Vagina (tissue), 2 donors: ENCODE measurements at regions not wholly inside any gene's neighbourhood (a gene's known extent, or its start where the extent isn't known, plus 50 kb on each side); places are given as distances from the start of the nearest gene placed in this dataset.

ENCODE experiments used
- DNase-seq, 2 donors: peaks; one replicate each; pipeline ENCODE4 v3.0.0-alpha.2; 2017; ENCODE audit errors: extremely low spot score in 2 of 2
- H3K27ac ChIP-seq: fragments of 200-600 bp; sonication (generic); one replicate; pipeline ENCODE4 v1.5.1; 2019
- H3K27me3 ChIP-seq: fragments of 200-600 bp; sonication (generic); one replicate; pipeline ENCODE4 v1.5.1; 2019
- H3K36me3 ChIP-seq, 2 donors: fragments of 200-600 bp; sonication (generic); one replicate each; pipeline ENCODE4 v1.5.1; 2017 to 2019
- H3K4me1 ChIP-seq: fragments of 200-600 bp; sonication (generic); one replicate; pipeline ENCODE4 v1.5.1; 2019
- H3K4me3 ChIP-seq, 2 donors: fragments of 200-600 bp; sonication (generic); 1 replicate in 1 of 2; 2 replicates in 1 of 2; pipeline ENCODE4 v1.5.1; 2016 to 2019
- H3K9me3 ChIP-seq: fragments of 200-600 bp; sonication (generic); one replicate; pipeline ENCODE4 v1.5.1; 2019
- CTCF ChIP-seq, 3 experiments: fragments of 450-650 bp in 2 of 3; fragments of 200-600 bp in 1 of 3; sonication (generic) in 1 of 3; IDR thresholded peaks; one replicate each; pipeline ENCODE4 v1.5.1; 2017 to 2019; ENCODE audit warnings: antibody characterized with exemption in 3 of 3, mild to moderate bottlenecking in 2 of 3, moderate library complexity in 2 of 3
- POLR2A ChIP-seq, 2 donors: fragments of 450-650 bp; IDR thresholded peaks; one replicate each; pipeline ENCODE4 v1.6.1; 2017; ENCODE audit warnings: antibody characterized with exemption in 2 of 2, mild to moderate bottlenecking in 2 of 2, moderate library complexity in 2 of 2
- POLR2AphosphoS5 ChIP-seq, 2 donors: sonication (generic); formaldehyde crosslinking; IDR thresholded peaks; one replicate each; pipeline ENCODE4 v1.9.0; 2017; ENCODE audit warnings: antibody characterized with exemption in 2 of 2, mild to moderate bottlenecking in 2 of 2, low read depth in 1 of 2; ENCODE audit not compliant: insufficient read depth in 1 of 2
- intact Hi-C: fragments of 100-400 bp; cut with DNase I; formaldehyde crosslinking; loops from one replicate; pipeline ENCODE4 v1.15.1; 2023

GRCh38 chr5:3322642-3323041 is 273.0 kb upstream of the IRX1 start:
- Histone ChIP-seq H3K4me1 (peaks cover 23% of the 10 kb centered on the region), H3K4me3 (no peak overlapping the region), H3K9me3 (no peaks in the 10 kb centered on the region), H3K27ac (no peak overlapping the region), H3K27me3 (no peaks in the 10 kb centered on the region), H3K36me3 (no peaks in the 10 kb centered on the region)
- DNase-seq = no peak
- intact Hi-C loops = no loop called here
- TF ChIP-seq POLR2AphosphoS5 (IDR thresholded peaks at IDR 0.05; ENCODE audit: insufficient read depth in 1 of 2, low read depth in 1 of 2) (no peak), POLR2A (IDR thresholded peaks at IDR 0.05) (no peak), CTCF (IDR thresholded peaks at IDR 0.05) (no peak)

- H3K4me1 ChIP-seq = peaks cover 23% of the 10 kb centered on the region
- no peaks in the 10 kb centered on the region for H3K36me3 ChIP-seq
- no peak overlapping the region for H3K4me3 ChIP-seq
- TF ChIP-seq POLR2A (IDR thresholded peaks at IDR 0.05) = no peak
- no peak for TF ChIP-seq POLR2AphosphoS5 (IDR thresholded peaks at IDR 0.05; ENCODE audit: insufficient read depth in 1 of 2, low read depth in 1 of 2)
- TF ChIP-seq CTCF (IDR thresholded peaks at IDR 0.05) = no peak
- H3K27me3 ChIP-seq = no peaks in the 10 kb centered on the region
- intact Hi-C loops = no loop called here
- H3K9me3 ChIP-seq = no peaks in the 10 kb centered on the region
- no peak overlapping the region for H3K27ac ChIP-seq
- DNase-seq = no peak
Measured at GRCh38 chr5:3321923-3322322, 273.7 kb upstream of the IRX1 start.

- no peaks in the 10 kb centered on the region for H3K36me3 ChIP-seq
- TF ChIP-seq POLR2AphosphoS5 (IDR thresholded peaks at IDR 0.05; ENCODE audit: insufficient read depth in 1 of 2, low read depth in 1 of 2) = no peak
- TF ChIP-seq POLR2A (IDR thresholded peaks at IDR 0.05) = no peak
- TF ChIP-seq CTCF (IDR thresholded peaks at IDR 0.05) = no peak
- DNase-seq = no peak
Measured at GRCh38 chr5:3321119-3321760, 274.4 kb upstream of the IRX1 start.

GRCh38 chr5:3320317-3320875 is 275.2 kb upstream of the IRX1 start:
- no peak overlapping the region for H3K27ac ChIP-seq
- TF ChIP-seq POLR2AphosphoS5 (IDR thresholded peaks at IDR 0.05; ENCODE audit: insufficient read depth in 1 of 2, low read depth in 1 of 2) (no peak), CTCF (IDR thresholded peaks at IDR 0.05) (no peak), POLR2A (IDR thresholded peaks at IDR 0.05) (no peak)
- intact Hi-C loops = no loop called here
- H3K27me3 ChIP-seq = no peaks in the 10 kb centered on the region
- no peak for DNase-seq
- peaks cover 9% of the 10 kb centered on the region for H3K4me1 ChIP-seq
- H3K9me3 ChIP-seq = no peaks in the 10 kb centered on the region
- H3K4me3 ChIP-seq = no peak overlapping the region
- H3K36me3 ChIP-seq = no peaks in the 10 kb centered on the region

More at GRCh38 chr5:3321119-3321760, 274.4 kb upstream of the IRX1 start:
- Histone ChIP-seq H3K27me3 (no peaks in the 10 kb centered on the region), H3K9me3 (no peaks in the 10 kb centered on the region), H3K4me3 (no peak overlapping the region), H3K4me1 (peaks cover 17% of the 10 kb centered on the region), H3K27ac (no peak overlapping the region)
- intact Hi-C loops = no loop called here

GRCh38 chr5:3317051-3317795 is 278.4 kb upstream of the IRX1 start:
- peaks cover 9% of the 10 kb centered on the region for H3K9me3 ChIP-seq
- DNase-seq = no peak
- H3K36me3 ChIP-seq = no peaks in the 10 kb centered on the region
- TF ChIP-seq POLR2A (IDR thresholded peaks at IDR 0.05) = no peak
- TF ChIP-seq CTCF (IDR thresholded peaks at IDR 0.05) = no peak
- TF ChIP-seq POLR2AphosphoS5 (IDR thresholded peaks at IDR 0.05; ENCODE audit: insufficient read depth in 1 of 2, low read depth in 1 of 2) = no peak
- intact Hi-C loops = no loop called here
- no peak overlapping the region for H3K27ac ChIP-seq
- no peaks in the 10 kb centered on the region for H3K4me1 ChIP-seq
- H3K4me3 ChIP-seq = no peak overlapping the region
- no peaks in the 10 kb centered on the region for H3K27me3 ChIP-seq
